ENCODE measurements at regions not wholly inside any gene's neighbourhood (a gene's known extent, or its start where the extent isn't known, plus 50 kb on each side); places are given as distances from the start of the nearest gene placed in this dataset.

DNA sequence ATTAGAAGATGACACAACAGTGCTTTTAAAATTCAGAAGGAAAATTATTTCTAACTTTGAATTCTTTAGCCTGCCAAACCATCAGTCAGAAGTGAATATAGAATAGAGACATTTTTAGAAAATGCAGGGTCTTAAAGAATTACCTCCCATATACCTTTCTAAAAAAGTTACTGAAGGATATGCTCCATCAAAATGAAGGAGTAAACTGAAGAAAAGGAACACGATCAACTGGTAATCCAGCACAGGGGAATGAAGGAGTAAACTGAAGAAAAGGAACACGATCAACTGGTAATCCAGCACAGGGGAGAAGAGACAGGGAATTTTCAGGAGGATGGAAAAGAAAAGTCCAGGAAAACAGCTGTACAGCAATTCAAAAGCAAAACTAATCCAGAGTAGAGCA, 75.4 kb upstream of the LDLRAD3 start:
- H3K27ac ChIP-seq = no peak overlapping the region
- TF ChIP-seq, protein P1, sequence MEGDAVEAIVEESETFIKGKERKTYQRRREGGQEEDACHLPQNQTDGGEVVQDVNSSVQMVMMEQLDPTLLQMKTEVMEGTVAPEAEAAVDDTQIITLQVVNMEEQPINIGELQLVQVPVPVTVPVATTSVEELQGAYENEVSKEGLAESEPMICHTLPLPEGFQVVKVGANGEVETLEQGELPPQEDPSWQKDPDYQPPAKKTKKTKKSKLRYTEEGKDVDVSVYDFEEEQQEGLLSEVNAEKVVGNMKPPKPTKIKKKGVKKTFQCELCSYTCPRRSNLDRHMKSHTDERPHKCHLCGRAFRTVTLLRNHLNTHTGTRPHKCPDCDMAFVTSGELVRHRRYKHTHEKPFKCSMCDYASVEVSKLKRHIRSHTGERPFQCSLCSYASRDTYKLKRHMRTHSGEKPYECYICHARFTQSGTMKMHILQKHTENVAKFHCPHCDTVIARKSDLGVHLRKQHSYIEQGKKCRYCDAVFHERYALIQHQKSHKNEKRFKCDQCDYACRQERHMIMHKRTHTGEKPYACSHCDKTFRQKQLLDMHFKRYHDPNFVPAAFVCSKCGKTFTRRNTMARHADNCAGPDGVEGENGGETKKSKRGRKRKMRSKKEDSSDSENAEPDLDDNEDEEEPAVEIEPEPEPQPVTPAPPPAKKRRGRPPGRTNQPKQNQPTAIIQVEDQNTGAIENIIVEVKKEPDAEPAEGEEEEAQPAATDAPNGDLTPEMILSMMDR (conservative IDR thresholded peaks at IDR 0.05) = no peak

DNA sequence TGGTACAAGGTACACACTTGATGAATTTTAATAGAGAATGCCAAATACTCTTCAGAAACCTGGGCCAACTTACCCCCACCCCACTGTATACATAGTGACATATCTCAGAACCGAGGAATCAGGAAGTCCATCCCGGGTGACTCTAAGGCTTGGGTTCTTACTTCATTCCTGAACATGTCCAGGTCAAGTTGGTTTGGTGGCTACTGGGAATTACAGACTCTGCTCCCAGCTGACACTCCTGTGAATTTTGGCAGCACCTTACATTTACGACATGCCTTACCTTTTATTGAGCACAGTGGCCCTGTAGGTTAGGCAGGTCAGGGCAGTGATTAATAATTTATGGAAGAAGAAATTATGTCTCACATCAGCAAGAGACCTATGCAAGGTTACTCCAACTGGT, 70.1 kb upstream of the LDLRAD3 start:
- H3K27ac ChIP-seq = peak overlapping the region; percentile 74

GRCh38 chr11:35874751-35875450, 69.0 kb upstream of the LDLRAD3 start:
- TF ChIP-seq, protein P1 (conservative IDR thresholded peaks at IDR 0.05) = no peak

More for the DNA sequence above, 70.1 kb upstream of the LDLRAD3 start:
- TF ChIP-seq, protein P1 (conservative IDR thresholded peaks at IDR 0.05) = no peak

DNA sequence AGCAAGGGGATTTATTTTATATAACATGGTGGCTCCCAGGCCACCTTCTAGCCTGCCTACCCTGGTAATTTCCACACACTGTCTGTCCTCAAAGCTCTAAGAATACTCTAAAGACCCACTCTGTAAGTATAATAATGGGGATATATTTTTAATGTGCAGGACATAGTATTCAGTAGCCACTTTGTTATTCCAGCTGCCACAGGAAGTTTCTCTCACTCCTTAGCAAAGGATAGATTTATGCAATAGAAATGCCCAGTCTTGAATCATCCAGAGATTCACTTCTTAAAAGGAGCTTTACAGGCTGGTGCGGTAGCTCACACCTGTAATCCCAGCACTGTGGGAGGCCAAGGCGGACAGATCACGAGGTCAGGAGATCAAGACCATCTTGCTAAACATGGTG, 68.4 kb upstream of the LDLRAD3 start:
- H3K27ac ChIP-seq = peak overlapping the region; percentile 74; the same call in 1 of the 2 replicates
- TF ChIP-seq, protein P1 (conservative IDR thresholded peaks at IDR 0.05) = no peak

More at GRCh38 chr11:35874751-35875450, 69.0 kb upstream of the LDLRAD3 start:
- H3K27ac ChIP-seq = peak overlapping the region; percentile 74

DNA sequence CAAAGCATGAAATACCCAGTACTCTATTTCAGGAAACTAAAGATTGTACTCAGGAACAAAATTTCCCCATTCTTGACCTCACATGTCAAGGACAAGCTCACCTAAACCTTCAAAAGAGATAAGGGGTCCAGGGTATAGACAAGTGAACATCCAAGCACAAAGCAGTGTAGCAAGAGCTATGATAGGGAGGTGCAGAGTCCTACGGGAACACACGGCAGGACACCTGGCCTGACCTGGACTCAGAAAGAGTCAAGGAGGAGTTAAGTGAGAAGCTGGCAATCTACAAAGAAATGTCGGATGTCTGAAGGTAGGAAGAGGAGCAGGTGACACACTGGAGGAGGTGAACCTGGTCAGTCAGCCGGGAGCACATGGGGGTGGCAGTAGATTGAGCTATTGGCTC, 67.1 kb upstream of the LDLRAD3 start:
- TF ChIP-seq, protein P1 (conservative IDR thresholded peaks at IDR 0.05) = no peak
- H3K27ac ChIP-seq = no peak overlapping the region; the same call in 1 of the 2 replicates

GRCh38 chr11:35878741-35879140, 65.1 kb upstream of the LDLRAD3 start:
- TF ChIP-seq, protein P1 (conservative IDR thresholded peaks at IDR 0.05) = no peak
- no peak overlapping the region for H3K27ac ChIP-seq

DNA sequence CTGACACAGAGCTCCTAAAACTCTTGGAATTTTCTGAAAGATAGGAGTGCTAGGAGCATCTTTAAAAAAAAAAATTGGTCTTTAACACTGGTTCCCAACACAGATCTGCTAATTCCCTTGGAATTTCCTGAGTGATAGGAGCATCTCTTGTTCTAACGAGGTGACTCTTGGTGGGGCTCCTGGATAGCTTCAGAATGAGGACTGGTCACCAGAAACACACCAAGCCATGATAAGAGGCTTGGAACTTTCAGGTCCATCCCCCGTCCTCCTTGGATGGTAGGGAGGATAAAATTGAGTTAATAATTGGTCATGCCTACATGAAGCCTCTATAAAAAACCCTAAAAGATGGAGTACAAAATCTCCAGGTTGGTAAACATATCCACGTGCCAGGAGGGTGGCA, 64.5 kb upstream of the LDLRAD3 start:
- TF ChIP-seq, protein P1 (conservative IDR thresholded peaks at IDR 0.05) = no peak
- no peak overlapping the region for H3K27ac ChIP-seq
